Naive thymus-derived CD4-positive, alpha-beta T cell (primary cell): ENCODE measurements at regions not wholly inside any gene's neighbourhood (a gene's known extent, or its start where the extent isn't known, plus 50 kb on each side); places are given as distances from the start of the nearest gene placed in this dataset.
"Not testable (repeated sequence)": the region's sequence is repeated elsewhere in the genome, so short reads cannot be mapped to it uniquely, and the experiment has no call there.

Experiments
- ATAC-seq: fragments of 150-1000 bp; cut with Tn5 transposase; 2 replicates; pipeline ENCODE4 v1.10.0; 2021; ENCODE audit warnings: mild to moderate bottlenecking, moderate library complexity
- CTCF ChIA-PET: fragments of 350-600 bp; sonication (Branson Sonifier 250); formaldehyde crosslinking; loops from one replicate; lab custom pipeline; 2021; ENCODE audit warnings: antibody characterized with exemption; lab: Charles Lee
- POLR2A ChIA-PET: fragments of 350-600 bp; sonication (Branson Sonifier 250); formaldehyde crosslinking; loops from one replicate; lab custom pipeline; 2021; ENCODE audit warnings: antibody characterized with exemption, inconsistent platforms; lab: Charles Lee
- DNase-seq, 9 donors: peaks; one replicate each; pipeline versions ENCODE4 v3.0.0 to v3.0.0-alpha.2; 2020 to 2022; ENCODE audit warnings: mixed read lengths in 1 of 9
- H3K27ac ChIP-seq: one replicate; pipeline ENCODE4 v1.7.0; 2013; ENCODE audit warnings: mild to moderate bottlenecking, low read depth, low read length, moderate library complexity
- H3K27me3 ChIP-seq, 2 donors: one replicate each; pipeline ENCODE4 v1.7.0; 2013; ENCODE audit warnings: low read length in 2 of 2, mild to moderate bottlenecking in 2 of 2, moderate library complexity in 2 of 2; ENCODE audit not compliant: control insufficient read depth in 2 of 2, insufficient read depth in 2 of 2
- H3K36me3 ChIP-seq, 3 experiments: 1 replicate in 2 of 3; 2 replicates in 1 of 3; pipeline ENCODE4 v1.7.0; 2013; ENCODE audit warnings: low read length in 3 of 3, mild to moderate bottlenecking in 3 of 3, moderate library complexity in 1 of 3; ENCODE audit not compliant: insufficient read depth in 3 of 3, control insufficient read depth in 2 of 3
- H3K4me1 ChIP-seq, 2 donors: one replicate each; pipeline ENCODE4 v1.7.0; 2013; ENCODE audit warnings: low read length in 2 of 2, mild to moderate bottlenecking in 2 of 2, moderate library complexity in 1 of 2; ENCODE audit not compliant: control insufficient read depth in 2 of 2, insufficient read depth in 2 of 2
- H3K4me3 ChIP-seq: 2 replicates; pipeline ENCODE4 v1.7.0; 2013; ENCODE audit warnings: mild to moderate bottlenecking, low read length
- H3K9me3 ChIP-seq, 3 experiments: 1 replicate in 2 of 3; 2 replicates in 1 of 3; pipeline ENCODE4 v1.7.0; 2013; ENCODE audit warnings: low read length in 3 of 3; ENCODE audit not compliant: control insufficient read depth in 2 of 3
- H3K27ac Mint-ChIP-seq, 9 donors: one replicate each; pipeline ENCODE4 v1.8.0; 2020 to 2022; ENCODE audit warnings: mixed read lengths in 9 of 9, mild to moderate bottlenecking in 8 of 9, moderate library complexity in 5 of 9, inconsistent platforms in 2 of 9
- H3K27me3 Mint-ChIP-seq, 5 donors: one replicate each; pipeline ENCODE4 v1.8.0; 2021 to 2022; ENCODE audit warnings: mixed read lengths in 5 of 5, mild to moderate bottlenecking in 1 of 5
- H3K36me3 Mint-ChIP-seq, 5 donors: one replicate each; pipeline ENCODE4 v1.8.0; 2020 to 2022; ENCODE audit warnings: mixed read lengths in 5 of 5, mild to moderate bottlenecking in 3 of 5, inconsistent platforms in 1 of 5
- H3K4me1 Mint-ChIP-seq, 7 donors: one replicate each; pipeline ENCODE4 v1.8.0; 2020 to 2022; ENCODE audit warnings: mixed read lengths in 7 of 7, mild to moderate bottlenecking in 3 of 7, inconsistent platforms in 1 of 7
- H3K4me3 Mint-ChIP-seq, 10 donors: one replicate each; pipeline ENCODE4 v1.8.0; 2020 to 2022; ENCODE audit warnings: mild to moderate bottlenecking in 10 of 10, mixed read lengths in 10 of 10, moderate library complexity in 6 of 10, inconsistent platforms in 2 of 10
- H3K9me3 Mint-ChIP-seq, 11 donors: one replicate each; pipeline ENCODE4 v1.8.0; 2020 to 2022; ENCODE audit warnings: mixed read lengths in 11 of 11, mild to moderate bottlenecking in 4 of 11, inconsistent platforms in 1 of 11, moderate library complexity in 1 of 11
- intact Hi-C, 2 donors: fragments of 100-400 bp; cut with micrococcal nuclease; formaldehyde crosslinking; loops; one replicate each; pipeline ENCODE4 v1.15.1; 2023

DNA sequence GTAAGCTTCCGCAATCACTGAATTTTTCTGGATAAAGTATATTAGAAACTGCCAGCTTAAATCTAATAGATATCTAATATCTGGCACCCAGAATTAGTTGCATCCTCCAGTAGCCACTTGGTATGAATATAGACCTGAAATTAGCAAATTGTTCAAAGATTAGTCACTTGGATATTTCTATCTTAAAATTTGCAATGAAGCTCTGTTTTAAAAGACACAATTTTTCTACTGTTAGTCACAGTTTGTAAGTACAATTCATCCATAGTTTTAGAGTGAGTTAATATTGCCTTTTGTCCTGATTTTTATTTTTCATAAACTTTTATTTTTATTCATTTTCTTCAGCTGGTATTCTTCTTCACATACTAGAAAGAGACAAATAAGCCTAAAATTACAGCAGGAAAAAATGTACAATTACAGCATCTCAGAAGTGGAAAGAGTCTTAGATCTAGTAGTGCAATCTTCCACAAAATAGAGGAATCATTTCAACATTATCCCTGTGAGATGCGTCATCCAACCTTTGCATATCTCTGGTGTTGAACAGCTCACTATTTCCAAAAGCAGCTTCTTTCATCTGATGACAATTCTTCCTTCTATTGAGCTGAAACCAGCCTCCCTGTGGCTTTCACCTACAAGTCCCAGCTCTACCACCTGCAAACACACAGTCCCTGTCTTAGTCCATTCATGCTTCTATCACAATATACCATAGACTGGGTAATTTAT, 190.0 kb upstream of the AR start:
- Histone ChIP-seq H3K27ac (no peak overlapping the region), H3K4me1 (no peaks in the 10 kb centered on the region), H3K36me3 (no peaks in the 10 kb centered on the region), H3K9me3 (no peaks in the 10 kb centered on the region), H3K4me3 (no peak overlapping the region), H3K27me3 (no peaks in the 10 kb centered on the region)
- no peaks in the 10 kb centered on the region for H3K36me3 Mint-ChIP-seq
- DNase-seq (no peak), ATAC-seq (no peak)
- CTCF ChIA-PET: no interaction called here
- H3K4me3 Mint-ChIP-seq: no peak overlapping the region
- H3K27me3 Mint-ChIP-seq: no peaks in the 10 kb centered on the region
- intact Hi-C loops: no loop called here
- H3K9me3 Mint-ChIP-seq: peaks cover 0 to 2% (median 0%) of the 10 kb centered on the region in 11 donors
- POLR2A ChIA-PET: no interaction called here
- no peak overlapping the region for H3K27ac Mint-ChIP-seq
- peaks cover 0 to 8% (median 0%) of the 10 kb centered on the region in 7 donors for H3K4me1 Mint-ChIP-seq

DNA sequence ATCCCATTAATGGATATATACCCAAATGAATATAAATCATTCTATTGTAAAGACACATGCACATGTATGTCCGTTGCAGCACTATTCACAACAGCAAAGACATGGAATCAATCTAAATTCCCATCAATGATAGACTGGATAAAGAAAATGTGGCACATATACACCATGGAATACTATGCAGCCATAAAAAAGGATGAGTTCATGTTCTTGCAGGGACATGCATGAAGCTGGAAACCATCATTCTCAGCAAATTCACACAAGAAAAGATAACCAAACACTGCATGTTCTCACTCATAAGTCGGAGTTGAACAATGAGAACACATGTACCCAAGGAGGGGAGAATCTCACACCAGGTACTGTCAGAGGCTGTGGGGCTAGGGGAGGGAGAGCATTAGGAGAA, 182.6 kb upstream of the AR start:
- H3K9me3 Mint-ChIP-seq: peaks cover 5 to 25% (median 10%) of the 10 kb centered on the region in 11 donors
- H3K27me3 ChIP-seq, H3K4me3 Mint-ChIP-seq, H3K27ac Mint-ChIP-seq, CTCF ChIA-PET, H3K4me1 ChIP-seq, ATAC-seq, H3K27ac ChIP-seq, intact Hi-C loops, POLR2A ChIA-PET, H3K4me3 ChIP-seq, H3K9me3 ChIP-seq, H3K27me3 Mint-ChIP-seq, H3K36me3 Mint-ChIP-seq, DNase-seq, H3K4me1 Mint-ChIP-seq, H3K36me3 ChIP-seq: not testable (repeated sequence)

DNA sequence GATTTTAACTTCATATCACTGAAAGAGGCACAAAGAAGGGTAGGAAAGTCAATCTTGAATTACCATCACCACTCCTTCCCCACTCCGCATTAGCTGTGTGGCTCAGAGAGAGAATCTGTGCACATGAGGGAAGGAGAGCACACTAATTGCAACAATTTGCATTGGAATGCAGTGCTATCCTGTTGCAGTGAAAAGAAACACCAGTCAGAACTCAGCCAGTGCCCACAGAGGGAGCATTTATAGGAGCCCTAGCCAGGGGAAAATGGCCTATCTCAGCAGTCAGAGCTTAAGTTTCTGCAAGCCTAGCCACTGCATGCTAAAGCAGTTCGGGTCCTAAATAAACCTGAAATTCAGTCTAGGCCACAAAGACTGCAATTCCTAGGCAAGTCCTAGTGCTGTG, 159.4 kb upstream of the AR start:
- no peaks in the 10 kb centered on the region for H3K36me3 Mint-ChIP-seq
- no peak overlapping the region for H3K4me3 Mint-ChIP-seq
- CTCF ChIA-PET: no interaction called here
- Histone ChIP-seq H3K27me3 (no peaks in the 10 kb centered on the region), H3K4me1 (no peaks in the 10 kb centered on the region), H3K9me3 (no peaks in the 10 kb centered on the region), H3K27ac (no peak overlapping the region), H3K36me3 (no peaks in the 10 kb centered on the region), H3K4me3 (no peak overlapping the region)
- H3K27me3 Mint-ChIP-seq: no peaks in the 10 kb centered on the region
- DNase-seq: no peak
- POLR2A ChIA-PET: no interaction called here
- H3K27ac Mint-ChIP-seq: no peak overlapping the region
- ATAC-seq: no peak
- H3K4me1 Mint-ChIP-seq: no peaks in the 10 kb centered on the region
- intact Hi-C loops: no loop called here
- peaks cover 0 to 10% (median 3%) of the 10 kb centered on the region in 11 donors for H3K9me3 Mint-ChIP-seq

DNA sequence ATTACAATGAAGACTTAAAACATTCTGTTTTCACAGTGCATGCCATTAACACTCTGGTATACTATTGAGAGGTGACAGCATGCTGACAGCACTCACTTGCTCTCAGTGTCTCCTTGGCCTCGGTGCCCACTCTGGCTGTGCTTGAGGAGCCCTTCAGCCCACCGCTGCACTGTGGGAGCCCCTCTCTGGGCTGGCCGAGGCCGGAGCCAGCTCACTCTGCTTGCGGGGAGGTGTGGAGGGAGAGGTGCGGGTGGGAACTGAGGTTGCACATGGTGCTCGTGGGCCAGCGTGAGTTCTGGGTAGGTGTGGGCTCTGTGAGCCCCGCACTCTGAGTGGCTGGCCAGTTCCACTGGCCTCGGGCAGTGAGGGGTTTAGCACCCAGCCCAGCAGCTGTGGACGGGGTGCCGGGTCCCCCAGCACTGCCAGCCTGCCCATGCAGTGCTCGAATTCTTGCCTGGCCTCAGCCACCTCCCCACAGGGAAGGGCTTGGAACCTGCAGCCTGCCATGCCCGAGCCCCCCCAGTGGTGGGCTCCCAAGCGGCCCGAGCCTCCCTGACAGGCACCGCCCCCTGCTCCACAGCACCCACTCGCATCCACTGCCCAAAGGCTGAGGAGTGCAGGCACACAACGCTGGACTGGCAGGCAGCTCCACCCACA, 135.3 kb upstream of the AR start:
- CTCF ChIA-PET: no interaction called here
- Histone ChIP-seq H3K9me3 (no peaks in the 10 kb centered on the region), H3K27ac (no peak overlapping the region), H3K36me3 (no peaks in the 10 kb centered on the region), H3K27me3 (no peaks in the 10 kb centered on the region), H3K4me3 (no peak overlapping the region), H3K4me1 (no peaks in the 10 kb centered on the region)
- H3K36me3 Mint-ChIP-seq: no peaks in the 10 kb centered on the region
- H3K27ac Mint-ChIP-seq: no peak overlapping the region
- no peaks in the 10 kb centered on the region for H3K27me3 Mint-ChIP-seq
- POLR2A ChIA-PET: no interaction called here
- DNase-seq (no peak), ATAC-seq (no peak)
- H3K9me3 Mint-ChIP-seq: peaks cover 0 to 2% (median 0%) of the 10 kb centered on the region in 11 donors
- intact Hi-C loops: no loop called here
- no peaks in the 10 kb centered on the region for H3K4me1 Mint-ChIP-seq
- H3K4me3 Mint-ChIP-seq: no peak overlapping the region

DNA sequence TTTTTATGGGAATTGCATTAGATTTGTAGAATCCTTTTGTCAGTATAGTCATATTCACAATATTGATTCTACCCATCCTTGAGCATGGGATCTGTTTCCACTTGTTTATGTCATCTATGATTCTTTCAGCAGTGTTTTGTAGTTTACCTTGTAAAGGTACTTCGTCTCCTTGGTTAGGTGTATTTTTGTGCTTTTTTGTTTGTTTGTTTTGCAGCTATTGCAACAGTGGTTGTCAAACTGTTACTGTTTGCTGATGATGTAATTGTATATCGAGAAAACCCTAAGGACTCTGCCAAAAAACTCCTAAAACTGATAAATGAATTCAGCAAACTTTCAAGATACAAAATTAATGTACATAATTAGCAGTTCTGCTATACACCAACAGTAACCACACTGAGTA, 127.9 kb upstream of the AR start:
- no peaks in the 10 kb centered on the region for H3K36me3 Mint-ChIP-seq
- no peaks in the 10 kb centered on the region for H3K9me3 ChIP-seq
- H3K27ac ChIP-seq: no peak overlapping the region
- ChIA-PET POLR2A (no interaction called here), CTCF (no interaction called here)
- H3K27me3 Mint-ChIP-seq: no peaks in the 10 kb centered on the region
- intact Hi-C loops: no loop called here
- H3K36me3 ChIP-seq: no peaks in the 10 kb centered on the region
- H3K4me3 ChIP-seq: no peak overlapping the region
- no peaks in the 10 kb centered on the region for H3K27me3 ChIP-seq
- H3K4me1 ChIP-seq: no peaks in the 10 kb centered on the region
- DNase-seq (no peak), ATAC-seq (no peak)
- no peak overlapping the region for H3K27ac Mint-ChIP-seq
- H3K4me1 Mint-ChIP-seq: no peaks in the 10 kb centered on the region
- no peak overlapping the region for H3K4me3 Mint-ChIP-seq
- H3K9me3 Mint-ChIP-seq: peaks cover 0 to 7% (median 0%) of the 10 kb centered on the region in 11 donors

DNA sequence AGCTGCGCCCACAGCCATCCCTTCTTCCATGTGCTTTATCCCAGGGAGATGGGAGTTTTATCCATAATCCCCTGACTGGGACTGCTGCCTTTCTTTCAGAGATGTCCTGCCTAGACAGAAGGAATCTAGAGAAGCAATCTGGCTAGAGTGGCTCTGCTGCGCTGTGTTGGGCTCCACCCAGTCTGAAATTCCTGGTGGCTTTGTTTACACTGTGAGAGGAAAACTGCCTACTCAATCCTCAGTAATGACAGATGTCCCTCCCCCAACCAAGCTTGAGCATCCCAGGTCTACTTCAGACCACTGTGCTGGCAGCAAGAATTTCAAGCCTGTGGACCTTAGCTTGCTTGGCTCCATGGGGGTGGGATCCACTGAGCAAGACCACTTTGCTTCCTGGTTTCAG, 116.9 kb upstream of the AR start:
- no peak overlapping the region for H3K4me3 ChIP-seq
- no peak overlapping the region for H3K4me3 Mint-ChIP-seq
- no peaks in the 10 kb centered on the region for H3K27me3 ChIP-seq
- ATAC-seq: no peak
- H3K36me3 Mint-ChIP-seq: no peaks in the 10 kb centered on the region
- no peak overlapping the region for H3K27ac Mint-ChIP-seq
- H3K27me3 Mint-ChIP-seq: no peaks in the 10 kb centered on the region
- H3K4me1 Mint-ChIP-seq: no peaks in the 10 kb centered on the region
- intact Hi-C loops: no loop called here
- no peak overlapping the region for H3K27ac ChIP-seq
- no peaks in the 10 kb centered on the region for H3K4me1 ChIP-seq
- ChIA-PET CTCF (no interaction called here), POLR2A (no interaction called here)
- H3K9me3 Mint-ChIP-seq: peaks cover 3 to 30% (median 10%) of the 10 kb centered on the region in 11 donors
- DNase-seq: no peak
- no peaks in the 10 kb centered on the region for H3K36me3 ChIP-seq
- no peaks in the 10 kb centered on the region for H3K9me3 ChIP-seq

DNA sequence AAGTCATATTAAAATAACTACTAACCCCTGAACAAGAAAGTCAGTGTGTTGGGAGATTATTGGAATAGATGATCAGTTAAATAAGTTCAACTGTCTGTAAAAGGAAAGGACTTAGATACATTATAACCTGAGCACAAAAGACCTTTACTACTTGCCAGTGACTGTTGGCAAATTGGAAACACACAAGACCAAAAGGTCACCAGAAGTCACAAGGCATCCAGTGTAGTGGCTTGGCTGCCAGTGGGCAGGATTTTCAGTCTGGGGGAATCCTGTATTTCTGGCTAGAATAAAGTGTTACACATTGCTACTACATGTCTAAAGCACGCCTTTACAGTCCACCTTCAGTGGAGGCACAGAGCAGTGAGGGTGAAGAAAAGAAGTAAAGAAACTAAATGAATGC, 108.3 kb upstream of the AR start:
- no peak overlapping the region for H3K4me3 ChIP-seq
- Mint-ChIP-seq H3K4me1 (no peaks in the 10 kb centered on the region), H3K9me3 (peaks cover 0 to 11% (median 3%) of the 10 kb centered on the region in 11 donors), H3K27me3 (no peaks in the 10 kb centered on the region), H3K27ac (no peak overlapping the region), H3K4me3 (no peak overlapping the region), H3K36me3 (no peaks in the 10 kb centered on the region)
- H3K9me3 ChIP-seq: no peaks in the 10 kb centered on the region
- H3K27ac ChIP-seq: no peak overlapping the region
- ChIA-PET CTCF (no interaction called here), POLR2A (no interaction called here)
- H3K4me1 ChIP-seq: no peaks in the 10 kb centered on the region
- no peak for ATAC-seq
- no peaks in the 10 kb centered on the region for H3K27me3 ChIP-seq
- intact Hi-C loops: no loop called here
- no peaks in the 10 kb centered on the region for H3K36me3 ChIP-seq
- no peak for DNase-seq
